BLaER1 treated with 17β-estradiol and CSF1 and Interleukin-3, amounts not matched to agents 10 nM and 100 nM (cell line): ENCODE measurements at regions not wholly inside any gene's neighbourhood (a gene's known extent, or its start where the extent isn't known, plus 50 kb on each side); places are given as distances from the start of the nearest gene placed in this dataset.

Experiments
- H3K27ac ChIP-seq, 11 experiments: shearing (Covaris generic); formaldehyde crosslinking; 2 replicates each; pipeline ENCODE4 v1.8.1; 2022
- H3K27me3 ChIP-seq, 11 experiments: shearing (Covaris generic); formaldehyde crosslinking; 2 replicates each; pipeline ENCODE4 v1.8.1; 2022
- H3K36me3 ChIP-seq, 11 experiments: shearing (Covaris generic); formaldehyde crosslinking; 2 replicates each; pipeline ENCODE4 v1.8.1; 2022
- H3K4me1 ChIP-seq, 10 experiments: shearing (Covaris generic); formaldehyde crosslinking; 2 replicates each; pipeline ENCODE4 v1.8.1; 2022
- H3K4me2 ChIP-seq, 11 experiments: shearing (Covaris generic); formaldehyde crosslinking; 2 replicates each; pipeline ENCODE4 v1.8.1; 2022
- H3K4me3 ChIP-seq, 10 experiments: shearing (Covaris generic); formaldehyde crosslinking; 2 replicates each; pipeline ENCODE4 v1.8.1; 2022
- H3K9ac ChIP-seq, 11 experiments: shearing (Covaris generic); formaldehyde crosslinking; 2 replicates each; pipeline ENCODE4 v1.8.1; 2022
- H3K9me3 ChIP-seq, 11 experiments: shearing (Covaris generic); formaldehyde crosslinking; replicated peaks in 1 of 11; 2 replicates each; pipeline ENCODE4 v1.8.1; 2022
- H4K20me1 ChIP-seq, 11 experiments: shearing (Covaris generic); formaldehyde crosslinking; 2 replicates each; pipeline ENCODE4 v1.8.1; 2022
- Cebpa-rat ChIP-seq, 11 experiments: shearing (Covaris generic); IDR thresholded peaks; 2 replicates each; pipeline ENCODE4 v1.8.1; 2022

GRCh38 chr4:58411904-58412303, 1301.7 kb upstream of the IGFBP7 start:
- Histone ChIP-seq H3K9me3 (no peaks in the 10 kb centered on the region), H4K20me1 (no peaks in the 10 kb centered on the region), H3K9ac (no peak overlapping the region), H3K4me2 (no peak overlapping the region), H3K4me1 (no peaks in the 10 kb centered on the region), H3K27me3 (no peaks in the 10 kb centered on the region), H3K36me3 (no peaks in the 10 kb centered on the region), H3K27ac (no peak overlapping the region), H3K4me3 (no peak overlapping the region)
- no peak for TF ChIP-seq Cebpa-rat (IDR thresholded peaks at IDR 0.05)

GRCh38 chr4:58406762-58407161, 1296.6 kb upstream of the IGFBP7 start:
- H3K4me3 ChIP-seq: no peak overlapping the region
- H3K9ac ChIP-seq: no peak overlapping the region
- no peak for TF ChIP-seq Cebpa-rat (IDR thresholded peaks at IDR 0.05)
- no peaks in the 10 kb centered on the region for H3K4me1 ChIP-seq
- H3K4me2 ChIP-seq: no peak overlapping the region
- no peak overlapping the region for H3K27ac ChIP-seq
- no peaks in the 10 kb centered on the region; a peak in 2 of 22 replicates for H3K9me3 ChIP-seq
- H3K27me3 ChIP-seq: no peaks in the 10 kb centered on the region
- no peaks in the 10 kb centered on the region for H3K36me3 ChIP-seq
- H4K20me1 ChIP-seq: no peaks in the 10 kb centered on the region

- H3K4me1 ChIP-seq: no peaks in the 10 kb centered on the region
- H3K9ac ChIP-seq: no peak overlapping the region
- no peak for TF ChIP-seq Cebpa-rat (IDR thresholded peaks at IDR 0.05)
Measured at GRCh38 chr4:58368221-58368620, 1258.0 kb upstream of the IGFBP7 start.

GRCh38 chr4:58360354-58361133, 1250.4 kb upstream of the IGFBP7 start:
- TF ChIP-seq Cebpa-rat (IDR thresholded peaks at IDR 0.05): no peak
- Histone ChIP-seq H3K4me1 (no peaks in the 10 kb centered on the region), H3K27ac (no peak overlapping the region), H3K36me3 (no peaks in the 10 kb centered on the region), H3K4me3 (no peak overlapping the region), H3K9me3 (peaks cover 27 to 41% (median 37%) of the 10 kb centered on the region in 11 experiments), H3K4me2 (no peak overlapping the region), H3K27me3 (no peaks in the 10 kb centered on the region), H4K20me1 (no peaks in the 10 kb centered on the region), H3K9ac (no peak overlapping the region)

More at GRCh38 chr4:58368221-58368620, 1258.0 kb upstream of the IGFBP7 start:
- Histone ChIP-seq H3K27ac (no peak overlapping the region), H3K36me3 (no peaks in the 10 kb centered on the region), H4K20me1 (no peaks in the 10 kb centered on the region), H3K4me2 (no peak overlapping the region), H3K4me3 (no peak overlapping the region), H3K27me3 (no peaks in the 10 kb centered on the region), H3K9me3 (no peaks in the 10 kb centered on the region)

GRCh38 chr4:58359590-58359989, 1249.4 kb upstream of the IGFBP7 start:
- no peak overlapping the region for H3K9ac ChIP-seq
- H3K4me2 ChIP-seq: no peak overlapping the region
- H3K9me3 ChIP-seq: peaks cover 27 to 41% (median 37%) of the 10 kb centered on the region in 11 experiments

GRCh38 chr4:58357947-58358346, 1247.8 kb upstream of the IGFBP7 start:
- Histone ChIP-seq H3K36me3 (no peaks in the 10 kb centered on the region), H3K4me2 (no peak overlapping the region), H3K4me3 (no peak overlapping the region), H3K4me1 (no peaks in the 10 kb centered on the region), H3K27ac (no peak overlapping the region), H3K9ac (no peak overlapping the region), H3K9me3 (peaks cover 27 to 41% (median 37%) of the 10 kb centered on the region in 11 experiments), H4K20me1 (no peaks in the 10 kb centered on the region), H3K27me3 (no peaks in the 10 kb centered on the region)
- no peak for TF ChIP-seq Cebpa-rat (IDR thresholded peaks at IDR 0.05)

More at GRCh38 chr4:58359590-58359989, 1249.4 kb upstream of the IGFBP7 start:
- Histone ChIP-seq H3K4me3 (no peak overlapping the region), H3K4me1 (no peaks in the 10 kb centered on the region), H3K27me3 (no peaks in the 10 kb centered on the region), H3K27ac (no peak overlapping the region), H3K36me3 (no peaks in the 10 kb centered on the region), H4K20me1 (no peaks in the 10 kb centered on the region)
- no peak for TF ChIP-seq Cebpa-rat (IDR thresholded peaks at IDR 0.05)

- Histone ChIP-seq H3K4me3 (no peak overlapping the region), H3K27me3 (no peaks in the 10 kb centered on the region), H3K36me3 (no peaks in the 10 kb centered on the region), H3K9ac (no peak overlapping the region), H4K20me1 (no peaks in the 10 kb centered on the region), H3K4me1 (no peaks in the 10 kb centered on the region), H3K27ac (no peak overlapping the region), H3K4me2 (no peak overlapping the region), H3K9me3 (no peaks in the 10 kb centered on the region)
- no peak for TF ChIP-seq Cebpa-rat (IDR thresholded peaks at IDR 0.05)
Measured at GRCh38 chr4:58325070-58325469, 1214.9 kb upstream of the IGFBP7 start.

GRCh38 chr4:58313444-58313843, 1203.3 kb upstream of the IGFBP7 start:
- no peak overlapping the region for H3K4me2 ChIP-seq
- TF ChIP-seq Cebpa-rat (IDR thresholded peaks at IDR 0.05): no peak
- H3K27me3 ChIP-seq: no peaks in the 10 kb centered on the region
- no peak overlapping the region for H3K27ac ChIP-seq
- no peaks in the 10 kb centered on the region; a peak in 1 of 22 replicates for H3K9me3 ChIP-seq
- H4K20me1 ChIP-seq: no peaks in the 10 kb centered on the region
- no peaks in the 10 kb centered on the region for H3K36me3 ChIP-seq
- no peak overlapping the region for H3K9ac ChIP-seq
- H3K4me3 ChIP-seq: no peak overlapping the region
- H3K4me1 ChIP-seq: no peaks in the 10 kb centered on the region

- H3K27ac ChIP-seq: no peak overlapping the region
- H3K4me2 ChIP-seq: no peak overlapping the region
- H3K9me3 ChIP-seq: no peaks in the 10 kb centered on the region; a peak in 2 of 22 replicates
- H4K20me1 ChIP-seq: no peaks in the 10 kb centered on the region
- H3K4me1 ChIP-seq: no peaks in the 10 kb centered on the region
- no peaks in the 10 kb centered on the region for H3K27me3 ChIP-seq
- no peaks in the 10 kb centered on the region for H3K36me3 ChIP-seq
- TF ChIP-seq Cebpa-rat (IDR thresholded peaks at IDR 0.05): no peak
- no peak overlapping the region for H3K4me3 ChIP-seq
- no peak overlapping the region for H3K9ac ChIP-seq
Measured at GRCh38 chr4:58303456-58303855, 1193.3 kb upstream of the IGFBP7 start.

- Histone ChIP-seq H3K27me3 (no peaks in the 10 kb centered on the region), H3K27ac (no peak overlapping the region), H3K9ac (no peak overlapping the region), H3K9me3 (no peaks in the 10 kb centered on the region; a peak in 2 of 22 replicates), H3K4me2 (no peak overlapping the region), H3K4me3 (no peak overlapping the region), H3K4me1 (no peaks in the 10 kb centered on the region), H3K36me3 (no peaks in the 10 kb centered on the region), H4K20me1 (no peaks in the 10 kb centered on the region)
- TF ChIP-seq Cebpa-rat (IDR thresholded peaks at IDR 0.05): no peak
Measured at GRCh38 chr4:58301376-58301999, 1191.3 kb upstream of the IGFBP7 start.
